IMR-90 (cell line): ENCODE measurements at regions not wholly inside any gene's neighbourhood (a gene's known extent, or its start where the extent isn't known, plus 50 kb on each side); places are given as distances from the start of the nearest gene placed in this dataset.

Experiments
- ATAC-seq: fragments of 200-7000 bp; cut with Tn5 transposase; 2 replicates; pipeline ENCODE4 v1.9.1; 2020; ENCODE audit warnings: low read depth, mild to moderate bottlenecking, moderate library complexity
- BruUV-seq: library from RNA; stranded (reverse); fragments of 400-500 nt; replicated peaks from 2 replicates; lab custom pipeline; 2021; lab: Mats Ljungman, UMichigan
- CTCF ChIA-PET: fragments of 300-600 bp; formaldehyde crosslinking; extraction: SDS; loops from one replicate; lab custom pipeline; 2021; ENCODE audit warnings: antibody characterized with exemption; lab: Yijun Ruan, JAX
- POLR2A ChIA-PET: fragments of 300-600 bp; sonication (Branson Sonifier 250); formaldehyde crosslinking; loops from one replicate; lab custom pipeline; 2022; ENCODE audit warnings: antibody characterized with exemption; ENCODE audit not compliant: unreplicated experiment; lab: Charles Lee
- DNase-seq: peaks from one replicate; pipeline ENCODE4 v3.0.0; 2013
- H2AFZ ChIP-seq: replicated peaks from 2 replicates; pipeline ENCODE3; 2013; ENCODE audit warnings: low read length, mild to moderate bottlenecking; ENCODE audit not compliant: poor library complexity
- H2AK5ac ChIP-seq: 2 replicates; pipeline ENCODE4 v1.6.1; 2013; ENCODE audit warnings: low read depth, low read length, inconsistent platforms
- H2AK9ac ChIP-seq: replicated peaks from 2 replicates; pipeline ENCODE3; 2013; ENCODE audit warnings: mild to moderate bottlenecking, low read depth, low read length, moderate library complexity; ENCODE audit not compliant: poor library complexity
- H2BK120ac ChIP-seq: 2 replicates; pipeline ENCODE4 v1.6.1; 2013; ENCODE audit warnings: low read depth, low read length, inconsistent platforms
- H2BK15ac ChIP-seq: 3 replicates; pipeline ENCODE4 v1.6.1; 2013; ENCODE audit warnings: low read depth, low read length, inconsistent platforms
- H2BK20ac ChIP-seq: 2 replicates; pipeline ENCODE4 v1.6.1; 2013; ENCODE audit warnings: low read depth, mild to moderate bottlenecking, inconsistent platforms, low read length, moderate library complexity
- H2BK5ac ChIP-seq: 2 replicates; pipeline ENCODE4 v1.6.1; 2013; ENCODE audit warnings: mild to moderate bottlenecking, low read depth, low read length, inconsistent platforms; ENCODE audit not compliant: poor library complexity, severe bottlenecking
- H3K14ac ChIP-seq: replicated peaks from 2 replicates; pipeline ENCODE4 v1.6.1; 2013; ENCODE audit warnings: low read depth, low read length, inconsistent platforms
- H3K18ac ChIP-seq: 2 replicates; pipeline ENCODE4 v1.6.1; 2013; ENCODE audit warnings: low read depth, low read length, control low read depth
- H3K23ac ChIP-seq: 2 replicates; pipeline ENCODE4 v1.6.1; 2013; ENCODE audit warnings: low read depth, low read length, inconsistent platforms
- H3K27ac ChIP-seq: 2 replicates; pipeline ENCODE4 v1.5.1; 2013; ENCODE audit warnings: mild to moderate bottlenecking, control low read depth, low read length; ENCODE audit not compliant: insufficient read depth
- H3K27me3 ChIP-seq: 2 replicates; pipeline ENCODE4 v1.6.1; 2013; ENCODE audit warnings: low read length; ENCODE audit not compliant: control insufficient read depth, insufficient read depth
- H3K36me3 ChIP-seq: 2 replicates; pipeline ENCODE4 v1.6.1; 2013; ENCODE audit warnings: low read length, mixed read lengths; ENCODE audit not compliant: control insufficient read depth, insufficient read depth
- H3K4ac ChIP-seq: 2 replicates; pipeline ENCODE4 v1.6.1; 2013; ENCODE audit warnings: low read depth, low read length, inconsistent platforms
- H3K4me1 ChIP-seq: 2 replicates; pipeline ENCODE4 v1.6.1; 2013; ENCODE audit warnings: low read length, mixed read lengths; ENCODE audit not compliant: control insufficient read depth, insufficient read depth
- H3K4me2 ChIP-seq: 2 replicates; pipeline ENCODE4 v1.6.1; 2013; ENCODE audit warnings: low read depth, mild to moderate bottlenecking, control low read depth, low read length, moderate library complexity
- H3K4me3 ChIP-seq: 2 replicates; pipeline ENCODE4 v1.5.1; 2013; ENCODE audit warnings: low read depth, mild to moderate bottlenecking, control low read depth, low read length, moderate library complexity; ENCODE audit not compliant: insufficient read depth
- H3K56ac ChIP-seq: 2 replicates; pipeline ENCODE4 v1.6.1; 2013; ENCODE audit warnings: low read length, inconsistent platforms; ENCODE audit not compliant: insufficient read depth; ENCODE audit errors: extremely low read depth
- H3K79me1 ChIP-seq, 2 experiments: 2 replicates each; pipeline ENCODE4 v1.6.1; 2013; ENCODE audit warnings: low read length in 2 of 2, inconsistent platforms in 1 of 2, low read depth in 1 of 2
- H3K9ac ChIP-seq: 2 replicates; pipeline ENCODE4 v1.6.1; 2013; ENCODE audit warnings: low read depth, low read length, control low read depth
- H3K9me1 ChIP-seq: 2 replicates; pipeline ENCODE4 v1.6.1; 2013; ENCODE audit warnings: low read length, inconsistent platforms; ENCODE audit not compliant: insufficient read depth
- H3K9me3 ChIP-seq: 2 replicates; pipeline ENCODE4 v1.6.1; 2013; ENCODE audit warnings: low read length; ENCODE audit not compliant: control insufficient read depth, insufficient read depth
- H4K20me1 ChIP-seq: 2 replicates; pipeline ENCODE4 v1.6.1; 2013; ENCODE audit warnings: low read length, inconsistent platforms; ENCODE audit not compliant: insufficient read depth
- H4K5ac ChIP-seq: 2 replicates; pipeline ENCODE4 v1.6.1; 2013; ENCODE audit warnings: mild to moderate bottlenecking, low read depth, low read length, control low read depth
- H4K8ac ChIP-seq, 2 experiments: 2 replicates each; pipeline ENCODE4 v1.6.1; 2013; ENCODE audit warnings: low read depth in 2 of 2, low read length in 2 of 2, control low read depth in 1 of 2, inconsistent platforms in 1 of 2
- H4K91ac ChIP-seq: 2 replicates; pipeline ENCODE4 v1.6.1; 2013; ENCODE audit warnings: low read depth, low read length, inconsistent platforms; ENCODE audit not compliant: insufficient read depth
- FOS ChIP-seq: fragments of 150-350 bp; IDR thresholded peaks from 2 replicates; pipeline ENCODE4 v1.6.1; 2016; ENCODE audit warnings: low read depth, low read length
- WGBS, 2 experiments: methylation state at CpG; one replicate each; pipeline versions ENCODE4 v1.1.5 to v1.1.7; 2013; ENCODE audit warnings: missing lambda C conversion rate in 2 of 2; ENCODE audit not compliant: insufficient read length in 1 of 2; ENCODE audit errors: extremely low coverage in 2 of 2; 5-methylcytosine and 5-hydroxymethylcytosine counted together
- dilution Hi-C: fragments of 300-500 bp; cut with HindIII; formaldehyde crosslinking; loops from one replicate; pipeline ENCODE4 v1.14.3; 2018; ENCODE audit warnings: low sequenced_read_pairs; ENCODE audit not compliant: unreplicated experiment
- in situ Hi-C: fragments of 300-500 bp; cut with MboI; formaldehyde crosslinking; loops from 3 replicates; pipeline ENCODE4 v1.14.3; 2019; ENCODE audit warnings: low sequenced_read_pairs, inconsistent platforms, mixed read lengths
- intact Hi-C: fragments of 100-400 bp; cut with micrococcal nuclease; formaldehyde crosslinking; loops from 2 replicates; pipeline ENCODE4 v1.10.0; 2022

DNA sequence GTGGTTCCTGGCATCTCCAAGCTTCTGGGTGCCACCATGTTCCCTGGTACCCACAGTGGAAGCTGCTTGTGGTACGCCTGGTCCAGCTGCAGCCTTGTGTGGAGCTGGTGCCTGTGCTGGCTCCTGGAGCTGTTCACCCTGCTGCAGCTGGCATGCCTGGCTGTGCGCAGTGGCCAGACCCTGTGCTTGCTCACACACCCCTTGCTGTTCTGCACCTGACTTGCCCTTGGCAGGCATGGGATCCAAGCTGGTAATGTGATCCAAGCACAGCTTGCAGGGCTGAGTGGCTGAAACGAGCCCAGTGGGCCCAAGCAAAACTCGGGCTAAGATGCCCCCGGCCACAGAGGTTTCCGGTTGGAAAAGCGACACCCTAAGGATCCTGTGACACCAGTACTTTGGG is 104.7 kb upstream of the CLMP start:
- no peak for TF ChIP-seq FOS
- intact Hi-C loops (loop anchor here (10.0 kb wide), 1 partner anchor 275 kb away; no protein-coding TSS in a partner anchor), in situ Hi-C loops (loop anchor here (5.0 kb wide), 1 partner anchor 178 kb away; no protein-coding TSS in a partner anchor), dilution Hi-C loops (no loop called here)
- Histone ChIP-seq H3K36me3 (no peaks in the 10 kb centered on the region), H3K4me2 (no peak overlapping the region), H2AFZ (no peak overlapping the region), H2BK120ac (no peak overlapping the region), H2AK5ac (no peak overlapping the region), H3K4me1 (peaks cover 6% of the 10 kb centered on the region; the same call in 1 of the 2 replicates), H3K4me3 (no peak overlapping the region), H3K9ac (no peak overlapping the region), H3K18ac (no peak overlapping the region), H2BK20ac (no peak overlapping the region), H4K20me1 (no peaks in the 10 kb centered on the region), H2AK9ac (no peak overlapping the region), H3K9me3 (no peaks in the 10 kb centered on the region), H3K9me1 (no peaks in the 10 kb centered on the region), H2BK15ac (no peak overlapping the region), H4K91ac (no peak overlapping the region), H4K8ac (no peak overlapping the region), H4K5ac (no peak overlapping the region), H3K14ac (no peak overlapping the region), H3K23ac (no peak overlapping the region), H3K27me3 (peaks cover 29% of the 10 kb centered on the region), H2BK5ac (no peak overlapping the region), H3K56ac (no peak overlapping the region), H3K79me1 (no peaks in the 10 kb centered on the region), H3K4ac (no peak overlapping the region), H3K27ac (no peak overlapping the region)
- ChIA-PET POLR2A (no interaction called here), CTCF (interaction anchor here (1.3 kb wide), 1 partner anchor 200 kb away, joined by 4 read pairs; no protein-coding TSS in a partner anchor)
- ATAC-seq, result no peak
- BruUV-seq, result no TSS peak
- no peak for DNase-seq
- 83% methylated on average over 4 of the region's 7 CpGs; no CpG with 5 or more reads in 1 of the 2 experiments for WGBS, 2 experiments
